Activated T-cell treated with anti-CD3 and anti-CD28 coated beads, Interleukin-2, amount 50 U/mL, for 24 hours (primary cell): ENCODE measurements at regions not wholly inside any gene's neighbourhood (a gene's known extent, or its start where the extent isn't known, plus 50 kb on each side); places are given as distances from the start of the nearest gene placed in this dataset.
"Not testable (repeated sequence)": the region's sequence is repeated elsewhere in the genome, so short reads cannot be mapped to it uniquely, and the experiment has no call there.

ENCODE experiments used
- DNase-seq: peaks from one replicate; pipeline ENCODE4 v3.0.0-alpha.2; 2020
- H3K27ac Mint-ChIP-seq: 2 replicates; pipeline ENCODE4 v1.8.0; 2020; ENCODE audit warnings: mild to moderate bottlenecking, mixed read lengths
- H3K27me3 Mint-ChIP-seq: 2 replicates; pipeline ENCODE4 v1.8.0; 2020; ENCODE audit warnings: mixed read lengths
- H3K36me3 Mint-ChIP-seq: 2 replicates; pipeline ENCODE4 v1.8.0; 2020; ENCODE audit warnings: low read depth, mixed read lengths
- H3K4me1 Mint-ChIP-seq: 2 replicates; pipeline ENCODE4 v1.8.0; 2020; ENCODE audit warnings: low read depth, mixed read lengths
- H3K4me3 Mint-ChIP-seq: 2 replicates; pipeline ENCODE4 v1.8.0; 2020; ENCODE audit warnings: mild to moderate bottlenecking, moderate library complexity, mixed read lengths
- H3K9me3 Mint-ChIP-seq: 2 replicates; pipeline ENCODE4 v1.8.0; 2020; ENCODE audit warnings: mixed read lengths

DNA sequence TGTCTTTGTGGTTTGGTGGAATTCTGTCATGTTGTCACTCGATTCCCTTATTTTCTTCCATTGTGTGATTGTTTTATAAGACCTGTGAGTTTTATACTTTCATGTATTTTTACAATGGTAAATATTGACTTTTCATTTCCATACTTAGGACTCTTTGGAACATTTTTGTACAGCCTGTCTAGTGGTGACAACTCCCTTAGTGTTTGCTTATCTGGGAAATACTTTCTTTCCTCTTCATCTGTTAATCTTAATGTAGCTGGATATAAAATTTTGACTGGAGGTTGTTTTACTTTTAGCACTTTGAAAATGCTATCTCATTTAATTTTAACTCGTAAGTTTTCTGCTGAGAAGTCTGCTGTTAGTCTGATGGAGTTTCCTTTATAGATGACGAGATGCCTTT, 310.5 kb downstream of the NUF2 start:
- H3K9me3 Mint-ChIP-seq, result peaks cover 18% of the 10 kb centered on the region
- no peaks in the 10 kb centered on the region for H3K36me3 Mint-ChIP-seq
- H3K27me3 Mint-ChIP-seq, result no peaks in the 10 kb centered on the region
- H3K27ac Mint-ChIP-seq, result no peak overlapping the region
- no peak for DNase-seq
- H3K4me3 Mint-ChIP-seq, result no peak overlapping the region
- H3K4me1 Mint-ChIP-seq, result no peaks in the 10 kb centered on the region

DNA sequence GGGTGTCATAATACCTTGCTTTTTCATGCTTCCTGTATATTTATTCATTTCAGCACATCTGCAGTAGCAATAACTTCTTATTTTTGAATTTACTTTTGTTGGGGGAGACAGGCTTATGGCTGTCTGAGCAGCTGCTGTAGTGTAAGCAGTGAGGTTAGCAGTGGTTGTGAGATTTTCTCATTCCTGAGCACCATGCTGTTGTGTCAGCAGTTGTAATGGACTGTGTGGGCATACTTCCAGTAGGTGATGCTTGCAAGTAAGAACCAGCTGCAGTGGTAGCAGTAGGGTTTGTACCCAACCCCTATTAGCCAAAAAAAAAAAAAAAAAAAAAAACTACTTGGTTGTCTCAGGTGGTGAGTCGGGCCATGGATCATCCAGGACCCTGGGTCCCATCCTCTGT, 311.6 kb downstream of the NUF2 start:
- no peaks in the 10 kb centered on the region for H3K27me3 Mint-ChIP-seq
- H3K4me3 Mint-ChIP-seq, result no peak overlapping the region
- no peak for DNase-seq
- H3K27ac Mint-ChIP-seq, result no peak overlapping the region
- peaks cover 18% of the 10 kb centered on the region for H3K9me3 Mint-ChIP-seq
- no peaks in the 10 kb centered on the region for H3K4me1 Mint-ChIP-seq
- no peaks in the 10 kb centered on the region for H3K36me3 Mint-ChIP-seq

DNA sequence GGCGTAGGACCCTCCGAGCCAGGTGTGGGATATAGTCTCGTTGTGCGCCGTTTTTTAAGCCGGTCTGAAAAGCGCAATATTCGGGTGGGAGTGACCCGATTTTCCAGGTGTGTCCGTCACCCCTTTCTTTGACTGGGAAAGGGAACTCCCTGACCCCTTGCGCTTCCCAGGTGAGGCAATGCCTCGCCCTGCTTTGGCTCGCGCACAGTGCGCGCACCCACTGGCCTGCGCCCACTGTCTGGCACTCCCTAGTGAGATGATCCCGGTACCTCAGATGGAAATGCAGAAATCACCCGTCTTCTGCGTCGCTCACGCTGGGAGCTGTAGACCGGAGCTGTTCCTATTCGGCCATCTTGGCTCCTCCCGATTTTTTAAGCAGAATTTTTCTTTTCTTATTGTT, 323.9 kb downstream of the NUF2 start:
- H3K9me3 Mint-ChIP-seq, result peaks cover 10% of the 10 kb centered on the region
- H3K36me3 Mint-ChIP-seq, H3K4me1 Mint-ChIP-seq, H3K27ac Mint-ChIP-seq, H3K4me3 Mint-ChIP-seq, H3K27me3 Mint-ChIP-seq, DNase-seq: not testable (repeated sequence)

DNA sequence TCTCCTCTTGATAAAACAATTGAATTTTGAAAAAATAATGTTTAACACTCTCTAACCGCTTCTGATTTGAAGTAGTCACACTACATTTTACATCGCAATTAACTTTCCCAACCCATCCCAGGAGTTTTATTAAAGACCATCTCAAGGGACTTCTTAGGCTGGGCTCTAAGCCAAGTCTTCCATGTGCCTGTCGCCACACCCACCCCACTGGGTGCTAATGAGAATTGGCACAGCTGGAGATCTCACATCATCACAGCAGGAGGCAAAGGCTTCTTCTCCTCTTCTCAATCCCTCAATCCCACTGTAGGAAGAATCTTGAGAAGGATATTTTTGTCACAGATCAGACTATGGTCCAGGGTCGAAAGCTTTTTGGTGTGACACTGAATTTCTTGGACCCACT, 328.9 kb downstream of the NUF2 start:
- Mint-ChIP-seq H3K27ac (no peak overlapping the region), H3K4me1 (no peaks in the 10 kb centered on the region), H3K4me3 (no peak overlapping the region), H3K27me3 (no peaks in the 10 kb centered on the region), H3K9me3 (peaks cover 10% of the 10 kb centered on the region), H3K36me3 (no peaks in the 10 kb centered on the region)
- no peak for DNase-seq

DNA sequence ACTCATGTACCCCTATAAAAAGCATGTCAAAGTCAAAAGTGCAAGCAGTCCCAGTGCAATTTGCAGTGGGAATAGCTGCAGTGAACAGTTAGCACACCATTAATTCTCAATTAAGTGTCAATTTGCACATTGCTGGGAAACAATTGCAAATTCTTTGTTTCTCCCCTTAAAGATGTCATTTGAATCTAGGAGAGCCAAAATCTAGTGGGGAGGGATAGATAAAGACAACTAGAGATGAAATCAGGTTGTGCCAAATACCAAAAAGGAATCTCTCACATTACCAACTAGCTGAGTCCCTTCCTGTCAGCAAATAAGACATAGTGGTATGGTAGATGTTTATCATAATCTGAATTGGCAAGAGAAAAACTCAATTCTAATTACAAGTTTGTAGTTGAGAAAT, 330.7 kb downstream of the NUF2 start:
- no peak overlapping the region for H3K4me3 Mint-ChIP-seq
- no peaks in the 10 kb centered on the region for H3K36me3 Mint-ChIP-seq
- no peaks in the 10 kb centered on the region for H3K4me1 Mint-ChIP-seq
- no peak overlapping the region for H3K27ac Mint-ChIP-seq
- H3K9me3 Mint-ChIP-seq, result peaks cover 5% of the 10 kb centered on the region
- DNase-seq, result no peak
- H3K27me3 Mint-ChIP-seq, result no peaks in the 10 kb centered on the region

DNA sequence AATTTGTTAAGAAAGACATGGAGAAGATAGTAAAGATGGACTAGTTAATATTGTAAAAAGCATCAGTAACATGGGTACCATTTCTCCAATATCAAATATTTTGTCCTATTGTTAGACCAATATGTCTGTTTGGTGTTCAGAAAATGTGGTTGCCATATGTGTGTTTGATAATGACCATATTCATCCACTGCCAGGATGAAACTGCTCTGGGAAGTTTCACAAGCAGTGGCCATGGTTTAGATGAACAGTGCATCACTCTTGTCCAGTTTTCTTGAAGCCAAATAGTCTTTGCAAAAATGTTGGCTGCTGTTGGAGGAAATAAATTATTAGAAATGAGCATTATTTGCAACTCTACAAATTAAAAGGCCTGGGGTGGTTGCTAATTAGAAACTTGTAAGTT, 333.8 kb downstream of the NUF2 start:
- Mint-ChIP-seq H3K27ac (no peak overlapping the region), H3K27me3 (no peaks in the 10 kb centered on the region), H3K9me3 (no peaks in the 10 kb centered on the region), H3K36me3 (no peaks in the 10 kb centered on the region), H3K4me1 (no peaks in the 10 kb centered on the region), H3K4me3 (no peak overlapping the region)
- no peak for DNase-seq

DNA sequence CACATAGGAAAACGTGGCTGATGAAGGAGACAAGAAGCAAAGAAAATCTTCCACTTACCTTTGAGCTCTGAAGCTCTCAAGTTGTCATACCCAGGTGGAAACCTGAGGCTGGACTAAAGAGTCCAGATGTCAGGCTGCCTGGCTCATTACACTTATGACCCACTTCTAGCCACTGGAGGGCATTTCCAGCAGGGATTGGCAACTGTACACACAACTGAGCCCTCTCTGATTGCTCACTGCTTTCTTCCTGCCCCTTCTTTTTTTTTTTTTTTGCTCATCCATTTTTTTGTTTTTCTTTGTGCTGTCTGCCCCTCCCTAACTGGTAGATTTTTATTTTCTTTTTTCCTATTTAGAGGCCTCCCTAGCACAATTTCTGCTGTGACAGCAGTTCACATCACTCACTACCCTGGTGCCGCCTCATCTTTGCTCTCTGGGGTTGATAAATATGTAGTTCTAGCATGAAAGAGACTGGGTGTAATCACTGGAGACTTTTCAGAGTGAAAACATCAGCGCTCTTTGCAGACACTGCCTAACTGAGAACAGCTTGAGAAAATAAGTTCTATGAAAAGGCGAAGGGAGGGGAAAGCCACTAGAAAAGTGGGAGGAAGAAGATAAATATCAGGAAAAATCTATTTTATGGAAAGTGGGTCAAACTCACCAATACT, 334.5 kb downstream of the NUF2 start:
- no peaks in the 10 kb centered on the region for H3K36me3 Mint-ChIP-seq
- H3K27ac Mint-ChIP-seq, result no peak overlapping the region
- H3K4me3 Mint-ChIP-seq, result no peak overlapping the region
- no peaks in the 10 kb centered on the region for H3K4me1 Mint-ChIP-seq
- no peaks in the 10 kb centered on the region for H3K27me3 Mint-ChIP-seq
- no peaks in the 10 kb centered on the region for H3K9me3 Mint-ChIP-seq
- DNase-seq, result no peak

DNA sequence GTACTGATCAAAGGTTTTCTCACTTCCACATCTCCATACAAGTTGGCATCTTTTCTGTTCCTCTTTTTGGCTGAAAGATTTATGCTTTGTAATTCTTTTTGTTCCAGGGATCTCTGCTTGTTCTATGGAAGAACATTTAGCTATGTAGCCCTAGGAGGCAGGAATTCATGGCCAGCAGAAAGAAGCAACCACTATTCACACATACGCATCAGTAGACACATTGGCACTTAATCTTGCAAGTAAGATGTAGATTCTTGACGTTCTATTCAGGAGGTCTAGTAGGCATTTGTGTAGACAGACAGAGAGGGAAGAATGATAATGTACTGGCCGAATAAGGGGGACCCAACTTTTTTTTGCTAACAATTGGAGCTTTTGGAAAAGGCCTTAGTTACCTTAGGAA, 336.0 kb downstream of the NUF2 start:
- Mint-ChIP-seq H3K27me3 (no peaks in the 10 kb centered on the region), H3K36me3 (no peaks in the 10 kb centered on the region), H3K4me1 (no peaks in the 10 kb centered on the region), H3K4me3 (no peak overlapping the region), H3K9me3 (peaks cover 4% of the 10 kb centered on the region), H3K27ac (no peak overlapping the region)
- no peak for DNase-seq

DNA sequence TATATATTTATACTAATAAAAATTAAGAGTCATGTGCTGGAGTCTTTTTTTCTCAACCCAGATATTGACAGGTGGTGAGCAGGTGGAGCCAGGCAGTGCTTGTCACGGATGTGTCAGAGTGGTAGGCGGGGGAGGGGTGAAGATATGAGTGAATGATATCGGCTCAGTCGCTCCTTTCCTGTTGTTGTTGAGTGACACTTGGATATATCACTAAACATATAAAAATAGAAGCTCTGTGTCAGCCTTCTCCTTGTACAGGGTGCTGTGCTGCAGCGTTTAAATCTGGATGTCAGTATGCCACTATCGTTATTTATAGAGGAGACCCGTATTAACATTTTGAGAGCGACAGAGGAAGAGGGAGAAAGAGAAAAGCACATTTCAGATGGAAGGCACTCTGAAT, 339.6 kb downstream of the NUF2 start:
- Mint-ChIP-seq H3K27me3 (no peaks in the 10 kb centered on the region), H3K4me3 (no peak overlapping the region), H3K4me1 (no peaks in the 10 kb centered on the region), H3K36me3 (no peaks in the 10 kb centered on the region), H3K27ac (no peak overlapping the region), H3K9me3 (peaks cover 9% of the 10 kb centered on the region)
- no peak for DNase-seq

DNA sequence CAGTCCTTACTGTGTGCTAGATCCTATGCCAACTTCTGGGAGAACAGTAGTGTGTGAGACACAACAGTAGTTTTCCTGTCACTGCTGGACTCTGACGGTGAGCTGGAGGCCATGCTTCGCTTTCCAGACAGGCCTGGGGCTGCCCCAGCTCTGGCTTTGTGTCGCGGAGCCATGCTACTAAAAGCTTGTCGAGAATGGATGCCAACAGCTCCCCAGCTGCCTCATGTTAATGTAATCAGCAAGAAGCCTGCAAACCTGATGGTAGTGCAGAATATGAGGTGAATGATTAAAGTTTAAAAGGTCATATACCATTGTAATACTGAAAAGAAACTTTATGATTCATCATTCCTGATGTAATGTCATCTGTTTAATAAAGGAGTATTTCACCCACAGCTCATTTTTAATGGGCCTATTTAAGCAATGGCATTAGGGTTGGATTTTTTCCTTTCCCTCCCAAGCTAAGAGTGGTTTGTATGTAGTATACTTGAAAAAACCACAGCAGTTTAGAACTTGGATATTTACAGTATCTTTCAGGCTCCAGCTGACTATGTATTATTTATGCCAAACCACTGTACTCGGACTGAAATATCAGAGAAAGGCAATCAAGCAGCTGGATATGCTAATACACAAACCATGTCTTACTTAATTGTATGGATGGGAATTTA, 343.0 kb downstream of the NUF2 start:
- Mint-ChIP-seq H3K27ac (no peak overlapping the region), H3K9me3 (peaks cover 13% of the 10 kb centered on the region), H3K36me3 (no peaks in the 10 kb centered on the region), H3K4me3 (no peak overlapping the region), H3K4me1 (no peaks in the 10 kb centered on the region), H3K27me3 (no peaks in the 10 kb centered on the region)
- no peak for DNase-seq

DNA sequence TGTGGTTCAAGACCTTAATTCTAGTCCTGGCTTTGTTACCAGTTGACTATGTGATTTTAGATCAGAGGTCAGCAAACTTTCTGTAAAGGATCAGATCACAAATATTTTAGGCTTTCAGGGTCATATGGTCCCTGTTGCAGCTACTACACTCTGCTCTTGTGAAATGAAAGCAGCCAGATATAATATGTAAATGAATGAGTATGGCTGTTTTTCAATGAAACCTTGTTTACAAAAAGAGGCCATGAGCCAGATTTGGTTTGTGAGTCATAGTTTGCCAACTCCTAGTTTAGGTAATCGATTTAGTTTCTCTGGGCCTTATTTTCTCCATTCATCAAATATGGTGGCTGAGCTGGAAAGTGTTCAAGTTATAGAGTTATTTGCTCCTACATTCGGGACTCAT, 346.7 kb downstream of the NUF2 start:
- Mint-ChIP-seq H3K4me3 (no peak overlapping the region), H3K27me3 (no peaks in the 10 kb centered on the region), H3K4me1 (no peaks in the 10 kb centered on the region), H3K36me3 (no peaks in the 10 kb centered on the region), H3K27ac (no peak overlapping the region), H3K9me3 (peaks cover 12% of the 10 kb centered on the region)
- DNase-seq, result no peak

DNA sequence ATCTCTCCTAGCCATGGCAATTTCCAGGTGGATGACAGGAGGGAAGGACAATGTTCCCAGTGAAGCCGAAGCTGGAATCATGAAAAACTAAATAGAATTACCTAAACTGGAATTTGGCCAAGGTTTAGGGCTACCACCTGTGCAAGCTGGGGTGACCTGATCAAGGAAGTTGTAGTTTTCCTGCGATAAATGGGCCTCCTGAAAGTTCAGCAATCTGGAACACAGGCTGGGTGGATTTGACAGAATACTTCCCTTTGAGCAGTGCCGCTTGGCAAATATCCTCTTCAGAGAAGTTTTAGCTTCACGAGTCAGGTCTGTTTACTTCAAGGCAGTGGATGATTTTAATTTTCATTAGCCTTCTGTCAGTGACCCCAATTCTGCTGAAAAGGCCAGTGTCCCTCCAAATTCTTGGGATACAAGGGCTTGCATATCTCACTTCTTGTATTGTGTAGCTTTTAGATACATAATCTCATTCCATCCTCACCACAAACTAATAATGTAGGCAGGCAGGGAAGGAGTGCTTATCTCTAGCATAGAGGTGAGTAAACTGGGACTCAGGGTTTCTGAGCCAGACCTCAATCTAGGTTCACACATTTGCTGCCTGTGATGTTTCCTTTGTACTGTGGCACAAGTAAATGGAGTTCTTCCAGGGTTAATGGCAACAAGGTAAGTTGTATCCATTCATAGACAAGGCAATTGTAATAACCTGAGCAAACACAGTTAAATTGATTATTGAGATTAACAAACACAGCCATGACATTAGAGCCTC, 349.4 kb downstream of the NUF2 start:
- no peak overlapping the region for H3K4me3 Mint-ChIP-seq
- no peaks in the 10 kb centered on the region for H3K36me3 Mint-ChIP-seq
- H3K4me1 Mint-ChIP-seq, result no peaks in the 10 kb centered on the region
- no peaks in the 10 kb centered on the region for H3K27me3 Mint-ChIP-seq
- peaks cover 9% of the 10 kb centered on the region for H3K9me3 Mint-ChIP-seq
- H3K27ac Mint-ChIP-seq, result no peak overlapping the region
- no peak for DNase-seq

DNA sequence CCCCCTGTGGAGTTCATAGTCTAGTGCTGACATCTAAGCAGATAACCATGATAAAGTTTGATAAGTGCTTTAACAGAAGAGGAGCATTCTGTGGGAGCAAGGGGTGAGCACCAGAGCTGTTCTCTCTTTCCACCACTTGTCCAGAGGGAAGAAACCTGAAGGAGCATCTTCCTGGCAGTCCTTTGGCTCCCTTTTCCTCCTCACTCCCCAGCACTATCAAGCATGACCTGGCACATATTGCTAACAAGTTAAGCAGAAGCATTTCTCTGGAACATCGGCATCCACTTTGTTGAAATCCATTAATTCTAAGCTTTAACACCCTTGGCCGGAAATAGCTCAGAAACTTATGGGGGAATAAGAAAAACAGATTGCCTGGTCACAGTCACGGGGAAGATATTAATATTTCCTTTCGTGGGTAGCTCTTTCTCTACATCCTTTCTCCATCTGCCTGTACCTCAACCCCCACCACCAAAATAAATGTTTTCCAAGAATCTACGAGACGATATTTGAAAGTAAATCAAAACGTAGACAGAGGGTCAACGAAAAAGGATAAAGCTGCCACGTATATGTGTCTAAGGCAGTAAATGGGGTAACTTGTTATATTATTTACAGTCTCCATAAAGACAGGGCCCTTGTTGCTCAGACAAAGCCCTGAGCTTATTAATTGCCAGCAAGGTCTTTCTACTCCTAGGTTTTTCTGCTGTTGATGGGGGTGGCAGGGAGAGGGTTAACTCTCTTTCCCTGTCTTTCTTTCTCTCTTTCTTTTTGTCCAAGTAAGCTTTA, 351.4 kb downstream of the NUF2 start:
- Mint-ChIP-seq H3K27me3 (no peaks in the 10 kb centered on the region), H3K4me1 (no peaks in the 10 kb centered on the region), H3K4me3 (no peak overlapping the region), H3K36me3 (no peaks in the 10 kb centered on the region), H3K9me3 (peaks cover 9% of the 10 kb centered on the region), H3K27ac (no peak overlapping the region)
- no peak for DNase-seq

DNA sequence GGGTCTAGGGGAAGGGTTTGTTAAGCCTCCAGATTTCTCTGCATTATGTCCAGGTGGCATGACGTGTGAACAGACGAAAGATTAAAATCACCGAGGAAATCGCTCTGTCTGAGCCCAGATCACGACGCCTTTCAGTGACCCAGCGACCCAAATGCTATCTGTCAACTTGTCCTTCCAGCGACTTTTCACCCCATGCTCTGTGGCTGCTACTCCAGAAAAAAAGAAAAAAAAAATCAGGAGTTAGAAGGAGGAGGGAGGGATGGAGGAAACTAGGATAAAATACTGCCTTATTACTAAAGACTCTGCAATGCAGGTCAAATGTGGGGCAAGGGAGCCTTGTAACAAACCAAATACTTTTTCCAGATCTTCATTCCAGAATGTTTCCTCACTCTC, 352.0 kb downstream of the NUF2 start:
- Mint-ChIP-seq H3K4me3 (no peak overlapping the region), H3K36me3 (no peaks in the 10 kb centered on the region), H3K27me3 (no peaks in the 10 kb centered on the region), H3K4me1 (no peaks in the 10 kb centered on the region), H3K27ac (no peak overlapping the region), H3K9me3 (peaks cover 8% of the 10 kb centered on the region)
- DNase-seq, result no peak

DNA sequence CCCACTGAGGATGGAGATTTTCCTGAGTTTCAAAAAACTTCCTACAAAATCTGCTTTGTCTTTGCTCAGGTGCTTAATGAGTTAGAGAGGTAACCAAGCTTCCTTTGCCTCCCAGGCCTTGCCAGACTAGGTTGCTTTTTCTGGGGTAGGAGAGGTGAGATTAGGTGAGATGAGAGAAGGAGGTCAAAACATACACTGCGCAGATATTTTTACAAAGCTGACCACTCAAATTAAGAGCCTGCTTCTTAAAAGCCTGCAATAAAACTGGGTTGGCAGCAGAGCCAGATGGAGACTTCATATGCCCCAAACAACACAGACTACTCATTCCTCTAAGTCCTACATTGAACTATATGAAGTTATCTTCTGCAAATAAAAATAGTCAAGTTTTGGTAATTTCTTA, 352.5 kb downstream of the NUF2 start:
- DNase-seq, result no peak
- Mint-ChIP-seq H3K9me3 (peaks cover 9% of the 10 kb centered on the region), H3K4me3 (no peak overlapping the region), H3K4me1 (no peaks in the 10 kb centered on the region), H3K27ac (no peak overlapping the region), H3K36me3 (no peaks in the 10 kb centered on the region), H3K27me3 (no peaks in the 10 kb centered on the region)
